BLaER1 (cell line): ENCODE measurements at regions not wholly inside any gene's neighbourhood (a gene's known extent, or its start where the extent isn't known, plus 50 kb on each side); places are given as distances from the start of the nearest gene placed in this dataset.

Source experiments
- H3K27ac ChIP-seq: shearing (Covaris generic); formaldehyde crosslinking; 2 replicates; pipeline ENCODE4 v1.8.1; 2022
- H3K27me3 ChIP-seq: shearing (Covaris generic); formaldehyde crosslinking; 2 replicates; pipeline ENCODE4 v1.8.1; 2022
- H3K36me3 ChIP-seq: shearing (Covaris generic); formaldehyde crosslinking; 2 replicates; pipeline ENCODE4 v1.8.1; 2022
- H3K4me1 ChIP-seq: shearing (Covaris generic); formaldehyde crosslinking; 2 replicates; pipeline ENCODE4 v1.8.1; 2022
- H3K4me2 ChIP-seq: shearing (Covaris generic); formaldehyde crosslinking; 2 replicates; pipeline ENCODE4 v1.8.1; 2022
- H3K4me3 ChIP-seq: shearing (Covaris generic); formaldehyde crosslinking; 2 replicates; pipeline ENCODE4 v1.8.1; 2022
- H3K9ac ChIP-seq: shearing (Covaris generic); formaldehyde crosslinking; 2 replicates; pipeline ENCODE4 v1.8.1; 2022
- H3K9me3 ChIP-seq: shearing (Covaris generic); formaldehyde crosslinking; 2 replicates; pipeline ENCODE4 v1.8.1; 2022
- H4K20me1 ChIP-seq: shearing (Covaris generic); formaldehyde crosslinking; 2 replicates; pipeline ENCODE4 v1.8.1; 2022
- Cebpa-rat ChIP-seq: shearing (Covaris generic); IDR thresholded peaks from 2 replicates; pipeline ENCODE4 v1.8.1; 2022

GRCh38 chr9:8062459-8062858 is 262.9 kb upstream of the DMAC1 start:
- TF ChIP-seq Cebpa-rat, result no peak
- Histone ChIP-seq H3K4me3 (no peak overlapping the region), H3K4me2 (no peak overlapping the region)

GRCh38 chr9:8053501-8053900 is 253.9 kb upstream of the DMAC1 start:
- Histone ChIP-seq H3K27me3 (no peaks in the 10 kb centered on the region), H4K20me1 (no peaks in the 10 kb centered on the region), H3K36me3 (no peaks in the 10 kb centered on the region), H3K27ac (no peak overlapping the region), H3K4me3 (no peak overlapping the region), H3K4me1 (peaks cover 4% of the 10 kb centered on the region; the same call in 1 of the 2 replicates), H3K9ac (no peak overlapping the region), H3K4me2 (no peak overlapping the region), H3K9me3 (peaks cover 25% of the 10 kb centered on the region)
- no peak for TF ChIP-seq Cebpa-rat

More at GRCh38 chr9:8062459-8062858, 262.9 kb upstream of the DMAC1 start:
- no peak overlapping the region for H3K9ac ChIP-seq
- H3K9me3 ChIP-seq, result no peaks in the 10 kb centered on the region
- H3K4me1 ChIP-seq, result no peaks in the 10 kb centered on the region
- no peaks in the 10 kb centered on the region for H3K27me3 ChIP-seq
- H3K36me3 ChIP-seq, result no peaks in the 10 kb centered on the region
- no peaks in the 10 kb centered on the region for H4K20me1 ChIP-seq
- no peak overlapping the region for H3K27ac ChIP-seq

- H3K9me3 ChIP-seq, result peaks cover 25% of the 10 kb centered on the region
- H3K4me2 ChIP-seq, result no peak overlapping the region
- TF ChIP-seq Cebpa-rat, result no peak
- no peaks in the 10 kb centered on the region for H4K20me1 ChIP-seq
- H3K27me3 ChIP-seq, result no peaks in the 10 kb centered on the region
- no peaks in the 10 kb centered on the region for H3K36me3 ChIP-seq
- no peak overlapping the region for H3K9ac ChIP-seq
- H3K4me1 ChIP-seq, result peaks cover 4% of the 10 kb centered on the region; the same call in 1 of the 2 replicates
- H3K27ac ChIP-seq, result no peak overlapping the region
- H3K4me3 ChIP-seq, result no peak overlapping the region
Measured at GRCh38 chr9:8052991-8053390, 253.4 kb upstream of the DMAC1 start.

DNA sequence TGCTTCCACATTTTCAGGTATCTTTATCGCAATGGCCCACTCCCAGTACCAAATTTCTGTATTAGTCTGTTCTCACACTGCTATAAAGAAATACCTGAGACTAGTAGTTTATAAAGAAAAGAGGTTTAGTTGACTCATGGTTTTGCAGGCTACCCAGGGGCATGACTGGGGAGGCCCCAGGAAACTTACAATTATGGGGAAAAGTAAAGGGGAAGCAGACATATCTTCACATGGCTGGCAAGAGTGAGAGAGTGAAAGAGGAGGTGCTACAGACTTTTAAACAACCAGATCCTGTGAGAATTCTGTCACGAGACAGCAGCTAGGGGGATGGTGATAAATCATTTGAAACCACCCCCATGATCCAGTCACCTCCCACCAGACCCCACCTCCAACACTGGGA is 238.2 kb upstream of the DMAC1 start:
- H3K27ac ChIP-seq, result no peak overlapping the region
- TF ChIP-seq Cebpa-rat, result no peak
- H3K9me3 ChIP-seq, result peaks cover 52% of the 10 kb centered on the region
- H3K36me3 ChIP-seq, result no peaks in the 10 kb centered on the region
- no peaks in the 10 kb centered on the region for H3K4me1 ChIP-seq
- H3K4me3 ChIP-seq, result no peak overlapping the region
- no peaks in the 10 kb centered on the region for H4K20me1 ChIP-seq
- H3K9ac ChIP-seq, result no peak overlapping the region
- H3K27me3 ChIP-seq, result no peaks in the 10 kb centered on the region
- H3K4me2 ChIP-seq, result no peak overlapping the region

DNA sequence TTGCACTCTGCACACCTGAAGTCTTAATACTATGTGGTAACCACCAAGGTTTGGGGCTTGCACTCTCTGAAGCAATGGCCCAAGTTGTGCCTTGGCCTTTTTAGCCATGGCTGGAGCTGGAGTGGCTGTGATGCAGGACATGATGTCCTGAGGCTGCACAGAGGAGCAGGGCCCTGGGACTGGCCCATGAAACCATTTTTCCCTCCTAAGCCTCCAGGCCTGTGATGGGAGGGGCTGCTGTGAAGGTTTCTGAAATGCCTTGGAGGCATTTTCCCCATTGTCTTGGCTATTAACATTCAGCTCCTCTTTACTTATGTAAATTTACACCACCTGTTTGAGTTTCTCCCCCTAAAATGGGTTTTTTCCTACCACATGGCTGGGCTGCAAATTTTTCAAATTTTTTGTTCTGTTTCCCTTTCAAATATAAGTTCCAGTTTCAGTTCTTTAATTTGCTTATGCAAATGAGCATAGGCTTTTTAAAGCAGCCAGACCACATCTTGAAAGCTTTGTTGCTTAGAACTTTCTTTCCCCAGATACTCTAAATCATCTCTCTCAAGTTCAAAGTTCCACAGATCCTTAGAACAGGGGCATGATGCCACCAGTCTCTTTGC is 237.4 kb upstream of the DMAC1 start:
- no peak for TF ChIP-seq Cebpa-rat
- Histone ChIP-seq H3K27me3 (no peaks in the 10 kb centered on the region), H3K27ac (no peak overlapping the region), H3K4me2 (no peak overlapping the region), H3K4me1 (no peaks in the 10 kb centered on the region), H3K9ac (no peak overlapping the region), H4K20me1 (no peaks in the 10 kb centered on the region), H3K36me3 (no peaks in the 10 kb centered on the region), H3K4me3 (no peak overlapping the region), H3K9me3 (peaks cover 45% of the 10 kb centered on the region)

DNA sequence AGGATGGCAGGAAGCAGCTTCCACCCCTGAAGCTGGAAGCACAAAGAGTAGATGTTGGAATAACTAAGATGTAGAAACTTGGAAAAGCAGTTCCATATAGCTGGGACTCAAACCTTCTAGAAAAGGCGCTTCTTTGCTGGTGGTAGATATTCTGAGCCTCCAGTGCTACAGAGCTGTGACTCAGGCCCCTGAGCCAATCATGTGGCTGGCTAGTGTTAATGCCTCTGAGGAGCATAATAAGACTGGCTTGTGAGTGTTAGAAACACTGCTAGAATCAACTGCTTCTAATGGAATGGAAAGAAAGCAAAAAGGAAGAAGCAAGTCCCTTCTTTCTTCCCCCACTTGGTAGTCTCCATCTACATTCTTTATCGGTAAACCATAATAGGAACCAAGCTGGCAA is 234.2 kb upstream of the DMAC1 start:
- H3K4me2 ChIP-seq, result no peak overlapping the region
- no peaks in the 10 kb centered on the region for H3K4me1 ChIP-seq
- H3K27ac ChIP-seq, result no peak overlapping the region
- no peak for TF ChIP-seq Cebpa-rat
- peaks cover 24% of the 10 kb centered on the region for H3K9me3 ChIP-seq
- no peaks in the 10 kb centered on the region for H3K36me3 ChIP-seq
- H3K9ac ChIP-seq, result no peak overlapping the region
- no peaks in the 10 kb centered on the region for H4K20me1 ChIP-seq
- H3K27me3 ChIP-seq, result no peaks in the 10 kb centered on the region
- no peak overlapping the region for H3K4me3 ChIP-seq

- Histone ChIP-seq H3K36me3 (no peaks in the 10 kb centered on the region), H3K9me3 (no peaks in the 10 kb centered on the region), H3K4me2 (no peak overlapping the region), H3K27ac (no peak overlapping the region), H4K20me1 (no peaks in the 10 kb centered on the region), H3K27me3 (no peaks in the 10 kb centered on the region), H3K9ac (no peak overlapping the region), H3K4me3 (no peak overlapping the region), H3K4me1 (no peaks in the 10 kb centered on the region)
- no peak for TF ChIP-seq Cebpa-rat
Measured at GRCh38 chr9:8030095-8030494, 230.5 kb upstream of the DMAC1 start.

GRCh38 chr9:8027351-8027750 is 227.8 kb upstream of the DMAC1 start:
- Histone ChIP-seq H3K4me3 (no peak overlapping the region), H4K20me1 (no peaks in the 10 kb centered on the region), H3K4me1 (no peaks in the 10 kb centered on the region), H3K27me3 (no peaks in the 10 kb centered on the region), H3K36me3 (no peaks in the 10 kb centered on the region), H3K9ac (no peak overlapping the region), H3K4me2 (no peak overlapping the region), H3K9me3 (0 out of 2 replicates have a peak, but pooled peaks cover 6% of the 10 kb centered on the region), H3K27ac (no peak overlapping the region)
- TF ChIP-seq Cebpa-rat, result no peak

DNA sequence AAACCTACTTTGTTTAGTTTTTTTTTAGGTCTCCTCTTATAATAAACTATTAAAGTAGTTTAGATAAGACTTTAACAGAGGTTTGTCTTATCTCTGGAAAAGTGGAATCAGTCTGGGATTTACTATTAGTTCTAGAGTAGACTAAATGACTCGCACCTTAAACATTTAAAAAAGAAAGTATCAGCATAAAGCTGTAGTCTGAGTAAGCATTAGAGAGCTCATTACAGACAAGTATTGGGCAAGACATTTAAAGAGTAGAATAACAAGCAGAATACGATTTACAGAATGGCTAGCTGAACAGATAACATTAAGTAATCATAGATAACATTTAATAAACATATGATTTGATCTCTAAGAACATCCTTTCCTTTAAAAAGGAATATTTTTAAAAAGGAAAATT is 226.0 kb upstream of the DMAC1 start:
- no peaks in the 10 kb centered on the region for H3K36me3 ChIP-seq
- 0 out of 2 replicates have a peak, but pooled peaks cover 6% of the 10 kb centered on the region for H3K9me3 ChIP-seq
- no peak for TF ChIP-seq Cebpa-rat
- no peak overlapping the region for H3K4me3 ChIP-seq
- H4K20me1 ChIP-seq, result no peaks in the 10 kb centered on the region
- no peak overlapping the region for H3K9ac ChIP-seq
- no peaks in the 10 kb centered on the region for H3K4me1 ChIP-seq
- no peak overlapping the region for H3K27ac ChIP-seq
- no peaks in the 10 kb centered on the region for H3K27me3 ChIP-seq
- no peak overlapping the region for H3K4me2 ChIP-seq

- H3K27me3 ChIP-seq, result no peaks in the 10 kb centered on the region
- H3K36me3 ChIP-seq, result no peaks in the 10 kb centered on the region
- H3K4me2 ChIP-seq, result no peak overlapping the region
- no peak overlapping the region for H3K4me3 ChIP-seq
- H3K9ac ChIP-seq, result no peak overlapping the region
- H3K9me3 ChIP-seq, result 0 out of 2 replicates have a peak, but pooled peaks cover 6% of the 10 kb centered on the region
- no peak overlapping the region for H3K27ac ChIP-seq
- no peak for TF ChIP-seq Cebpa-rat
- no peaks in the 10 kb centered on the region for H3K4me1 ChIP-seq
- no peaks in the 10 kb centered on the region for H4K20me1 ChIP-seq
Measured at GRCh38 chr9:8020186-8020585, 220.6 kb upstream of the DMAC1 start.

DNA sequence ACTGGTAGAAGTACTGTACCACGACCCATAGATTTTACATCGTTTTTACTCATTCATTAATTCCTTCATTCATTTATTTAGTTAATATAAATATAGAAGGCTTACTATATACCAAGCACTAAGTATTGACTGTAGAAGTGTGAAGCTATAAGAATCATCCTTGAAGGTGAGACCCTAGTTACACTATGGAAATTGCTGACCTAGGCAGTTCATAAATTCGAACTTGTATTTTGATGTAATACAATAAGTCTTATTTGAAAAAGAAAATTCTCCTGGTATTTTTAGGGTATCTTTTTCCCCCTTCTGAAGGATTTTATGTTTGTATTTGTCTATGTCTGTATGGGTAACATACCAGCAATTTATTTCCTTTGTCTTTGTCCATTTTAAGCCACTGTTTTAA is 220.1 kb upstream of the DMAC1 start:
- H3K27ac ChIP-seq, result no peak overlapping the region
- H3K36me3 ChIP-seq, result no peaks in the 10 kb centered on the region
- no peaks in the 10 kb centered on the region for H3K4me1 ChIP-seq
- H3K4me2 ChIP-seq, result no peak overlapping the region
- H4K20me1 ChIP-seq, result no peaks in the 10 kb centered on the region
- 0 out of 2 replicates have a peak, but pooled peaks cover 6% of the 10 kb centered on the region for H3K9me3 ChIP-seq
- no peak overlapping the region for H3K9ac ChIP-seq
- H3K4me3 ChIP-seq, result no peak overlapping the region
- TF ChIP-seq Cebpa-rat, result no peak
- H3K27me3 ChIP-seq, result no peaks in the 10 kb centered on the region
